ENCODE measurements at regions not wholly inside any gene's neighbourhood (a gene's known extent, or its start where the extent isn't known, plus 50 kb on each side); places are given as distances from the start of the nearest gene placed in this dataset.
A peak's percentile ranks its signal among the peaks of the same experiment; 100 is the strongest.
"Not testable (repeated sequence)": the region's sequence is repeated elsewhere in the genome, so short reads cannot be mapped to it uniquely, and the experiment has no call there.

DNA sequence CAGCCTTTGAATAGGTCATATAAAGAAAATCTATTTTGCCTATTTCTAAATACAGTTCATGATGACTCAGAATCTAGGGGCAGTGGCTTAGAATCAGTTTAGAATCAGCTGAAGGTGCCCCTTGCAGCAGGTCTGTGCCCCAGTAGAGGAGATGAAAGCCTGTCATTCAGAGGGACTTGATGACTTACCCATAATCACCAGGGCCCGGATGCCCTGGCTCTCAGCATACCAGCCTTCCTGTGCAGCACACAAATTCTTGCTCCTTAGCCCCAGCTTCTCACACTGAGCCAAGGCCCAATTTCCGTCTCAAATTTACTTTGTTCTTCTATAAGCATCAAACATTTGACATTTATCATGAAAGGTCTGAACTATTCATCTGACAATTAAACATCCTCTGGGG lies 83.2 kb upstream of the EOMES start:
- DNase-seq = peak; percentile 19
- ATAC-seq = peak; percentile 70
- H3K4me1 Mint-ChIP-seq (ENCODE audit: low read depth) = peaks cover 18% of the 10 kb centered on the region
- CTCF ChIA-PET = no interaction called here
- no peaks in the 10 kb centered on the region for H3K9me3 Mint-ChIP-seq
- H3K36me3 Mint-ChIP-seq (ENCODE audit: low read depth) = no peaks in the 10 kb centered on the region
- POLR2A ChIA-PET = interaction anchor here (1.5 kb wide), 1 partner anchor 16 kb away, joined by 5 read pairs; no protein-coding TSS in a partner anchor
- H3K27me3 Mint-ChIP-seq = no peaks in the 10 kb centered on the region
- TF ChIP-seq CTCF (IDR thresholded peaks at IDR 0.05) = no peak
- peak overlapping the region; percentile 47 for H3K27ac Mint-ChIP-seq
- no peak overlapping the region for H3K4me3 Mint-ChIP-seq
- intact Hi-C loops (cut with micrococcal nuclease) = no loop called here

DNA sequence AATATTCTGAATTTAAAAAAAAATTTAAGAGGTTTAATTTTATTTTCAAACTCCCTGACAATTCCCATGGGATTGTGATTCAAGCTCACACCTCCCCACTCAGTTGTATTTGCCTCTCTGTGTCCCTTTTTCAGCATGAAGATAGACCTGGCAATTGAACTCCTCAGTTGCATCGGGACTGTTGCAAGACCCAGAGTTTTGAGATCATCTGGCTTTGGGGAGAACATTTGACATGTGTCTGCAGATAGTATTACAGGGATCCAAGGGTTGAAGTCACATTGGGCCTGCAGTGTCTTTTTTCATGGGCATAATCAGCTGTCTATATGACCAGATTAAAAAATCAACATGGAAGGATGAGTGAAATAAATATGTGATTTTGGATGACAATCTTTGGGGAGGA lies 91.1 kb upstream of the EOMES start:
- ATAC-seq (no peak), DNase-seq (no peak)
- Mint-ChIP-seq H3K36me3 (ENCODE audit: low read depth) (no peaks in the 10 kb centered on the region), H3K4me1 (ENCODE audit: low read depth) (no peaks in the 10 kb centered on the region), H3K4me3 (no peak overlapping the region), H3K27ac (no peak overlapping the region), H3K27me3 (no peaks in the 10 kb centered on the region), H3K9me3 (peaks cover 3% of the 10 kb centered on the region)
- ChIA-PET POLR2A (no interaction called here), CTCF (no interaction called here)
- no peak for TF ChIP-seq CTCF (IDR thresholded peaks at IDR 0.05)
- intact Hi-C loops (cut with micrococcal nuclease) = no loop called here

DNA sequence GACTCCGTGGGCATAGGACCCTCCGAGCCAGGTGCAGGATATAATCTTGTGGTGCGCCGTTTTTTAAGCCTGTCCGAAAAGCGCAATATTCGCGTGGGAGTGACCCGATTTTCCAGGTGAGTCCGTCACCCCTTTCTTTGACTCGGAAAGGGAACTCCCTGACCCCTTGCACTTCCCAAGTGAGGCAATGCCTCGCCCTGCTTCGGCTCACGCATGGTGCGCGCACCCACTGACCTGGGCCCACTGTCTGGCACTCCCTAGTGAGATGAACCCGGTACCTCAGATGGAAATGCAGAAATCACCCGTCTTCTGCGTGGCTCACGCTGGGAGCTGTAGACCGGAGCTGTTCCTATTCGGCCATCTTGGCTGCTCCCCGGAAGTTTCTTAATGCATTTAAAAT lies 99.5 kb upstream of the EOMES start:
- H3K4me3 Mint-ChIP-seq; ATAC-seq; POLR2A ChIA-PET; H3K9me3 Mint-ChIP-seq; H3K27ac Mint-ChIP-seq; H3K27me3 Mint-ChIP-seq; intact Hi-C loops (cut with micrococcal nuclease); H3K36me3 Mint-ChIP-seq (ENCODE audit: low read depth); H3K4me1 Mint-ChIP-seq (ENCODE audit: low read depth); CTCF ChIA-PET; DNase-seq: not testable (repeated sequence)

GRCh38 chr3:27824312-27825200 lies 102.4 kb upstream of the EOMES start:
- intact Hi-C loops (cut with micrococcal nuclease) = no loop called here
- H3K27ac Mint-ChIP-seq = no peak overlapping the region

GRCh38 chr3:27826448-27826847 lies 104.3 kb upstream of the EOMES start:
- POLR2A ChIA-PET = no interaction called here
- no peaks in the 10 kb centered on the region for H3K27me3 Mint-ChIP-seq
- intact Hi-C loops (cut with micrococcal nuclease) = no loop called here
- TF ChIP-seq CTCF (IDR thresholded peaks at IDR 0.05) = no peak
- H3K4me3 Mint-ChIP-seq = no peak overlapping the region
- H3K27ac Mint-ChIP-seq = no peak overlapping the region
- no peak for DNase-seq
- CTCF ChIA-PET = interaction anchor here (0.9 to 1.5 kb wide), 2 partner anchors 24 to 69 kb away, joined by 3 to 7 read pairs; no protein-coding TSS in a partner anchor
- ATAC-seq = no peak
- no peaks in the 10 kb centered on the region for H3K36me3 Mint-ChIP-seq (ENCODE audit: low read depth)
- no peaks in the 10 kb centered on the region for H3K9me3 Mint-ChIP-seq
- H3K4me1 Mint-ChIP-seq (ENCODE audit: low read depth) = peaks cover 15% of the 10 kb centered on the region

More at GRCh38 chr3:27824312-27825200, 102.4 kb upstream of the EOMES start:
- Mint-ChIP-seq H3K27me3 (no peaks in the 10 kb centered on the region), H3K36me3 (ENCODE audit: low read depth) (no peaks in the 10 kb centered on the region), H3K4me3 (no peak overlapping the region), H3K4me1 (ENCODE audit: low read depth) (peaks cover 15% of the 10 kb centered on the region), H3K9me3 (no peaks in the 10 kb centered on the region)
- no peak for TF ChIP-seq CTCF (IDR thresholded peaks at IDR 0.05)
- ATAC-seq (no peak), DNase-seq (no peak)
- POLR2A ChIA-PET = no interaction called here
- CTCF ChIA-PET = no interaction called here
